ENCODE measurements at regions not wholly inside any gene's neighbourhood (a gene's known extent, or its start where the extent isn't known, plus 50 kb on each side); places are given as distances from the start of the nearest gene placed in this dataset.
"Not testable (repeated sequence)": the region's sequence is repeated elsewhere in the genome, so short reads cannot be mapped to it uniquely, and the experiment has no call there.

GRCh38 chr12:103026643-103027042 lies 69.2 kb downstream of the ASCL1 start:
- H3K9me3 ChIP-seq (ENCODE audit: insufficient read depth in 2 of 2, low read depth in 1 of 2, low read length in 1 of 2); H3K36me3 ChIP-seq (ENCODE audit: control insufficient read depth in 2 of 4, insufficient read depth in 4 of 4, low read length in 3 of 4); H3K27me3 ChIP-seq (replicated peaks in 1 of 4; ENCODE audit: control insufficient read depth in 3 of 4, extremely low read depth in 1 of 4, insufficient read depth in 3 of 4, low read length in 3 of 4); POLR2A ChIA-PET (ENCODE audit: partially characterized antibody); H4K5ac ChIP-seq (ENCODE audit: insufficient read length, low read depth, low read length); H3K79me1 ChIP-seq (ENCODE audit: low read depth, low read length); H4K20me1 ChIP-seq (replicated peaks in 1 of 2; ENCODE audit: control insufficient read depth in 1 of 2, insufficient read depth in 2 of 2, low read length in 2 of 2); H3K79me2 ChIP-seq (ENCODE audit: control insufficient read depth in 1 of 2, insufficient read depth in 2 of 2, low read length in 2 of 2); H2BK12ac ChIP-seq (ENCODE audit: low read depth, low read length); H3K18ac ChIP-seq (ENCODE audit: extremely low read depth, low read length); DNase-seq (ENCODE audit: low read depth in 1 of 2, low spot score in 2 of 2); H2BK5ac ChIP-seq (ENCODE audit: low read depth, low read length); H3K9ac ChIP-seq (replicated peaks in 1 of 4; ENCODE audit: extremely low read depth in 1 of 4, low read depth in 3 of 4, low read length in 3 of 4); H2BK15ac ChIP-seq (ENCODE audit: low read length); H3K56ac ChIP-seq (replicated peaks; ENCODE audit: insufficient read length, low read depth, low read length); H3K23me2 ChIP-seq (ENCODE audit: low read depth, low read length); H3K4me1 ChIP-seq (replicated peaks in 1 of 4; ENCODE audit: control insufficient read depth in 3 of 4, insufficient read depth in 4 of 4, low read length in 3 of 4); H2BK120ac ChIP-seq (replicated peaks; ENCODE audit: low read depth, low read length); CTCF ChIA-PET (ENCODE audit: partially characterized antibody); FAIRE-seq; H3K27ac ChIP-seq (ENCODE audit: low read depth, low read length); H3K4me3 ChIP-seq (ENCODE audit: extremely low read depth in 1 of 4, insufficient read depth in 2 of 4, low read depth in 3 of 4, low read length in 4 of 4); H3K4ac ChIP-seq (replicated peaks; ENCODE audit: insufficient read length, low read depth, low read length); H2AFZ ChIP-seq (ENCODE audit: low read length); H3K23ac ChIP-seq (ENCODE audit: insufficient read length); H2BK20ac ChIP-seq (ENCODE audit: low read length); H4K8ac ChIP-seq (ENCODE audit: extremely low read depth, insufficient read depth, low read length); H3K14ac ChIP-seq (ENCODE audit: insufficient read length); H4K91ac ChIP-seq (replicated peaks; ENCODE audit: insufficient read length, low read length); H3K4me2 ChIP-seq (ENCODE audit: insufficient read depth in 1 of 2, low read depth in 2 of 2, low read length in 2 of 2); H2AK5ac ChIP-seq (ENCODE audit: low read depth, low read length): not testable (repeated sequence)
- WGBS, 2 experiments (ENCODE audit: extremely low coverage in 1 of 2, insufficient coverage in 1 of 2, insufficient read length in 1 of 2, insufficient replicate concordance in 2 of 2, low coverage in 1 of 2, low lambda C conversion rate in 2 of 2, missing lambda C conversion rate in 1 of 2) = 95% methylated on average over 3 of the region's 3 CpGs; no CpG with 5 or more reads in 1 of the 2 experiments
